ENCODE measurements at regions not wholly inside any gene's neighbourhood (a gene's known extent, or its start where the extent isn't known, plus 50 kb on each side); places are given as distances from the start of the nearest gene placed in this dataset.

- TF ChIP-seq CTCF (conservative IDR thresholded peaks at IDR 0.05 in 1 of 2, IDR thresholded peaks at IDR 0.05 in 1 of 2; ENCODE audit: extremely low read depth in 1 of 2, insufficient read depth in 1 of 2, low read depth in 1 of 2, low read length in 2 of 2) (no peak), EZH2 (IDR thresholded peaks at IDR 0.05; ENCODE audit: borderline replicate concordance, low read length) (no peak)
Observed at GRCh38 chr9:1311462-1312042, 261.4 kb downstream of the DMRT2 start.

All from mammary epithelial cell (primary cell).